GM23338 (cell line): ENCODE measurements at regions not wholly inside any gene's neighbourhood (a gene's known extent, or its start where the extent isn't known, plus 50 kb on each side); places are given as distances from the start of the nearest gene placed in this dataset.
A peak's percentile ranks its signal among the peaks of the same experiment; 100 is the strongest.

Source experiments
- CREB1 ChIP-seq: fragments of 250-450 bp; sonication (Bioruptor Pico); IDR thresholded peaks from 2 replicates; pipeline ENCODE4 v1.5.0; 2020; ENCODE audit warnings: low read depth, mild to moderate bottlenecking, moderate library complexity
- CTCF ChIP-seq, 2 experiments: fragments of 200-600 bp in 1 of 2; sonication (generic) in 1 of 2; conservative IDR thresholded peaks; 2 replicates each; pipeline versions ENCODE4 v1.5.1 to v1.6.1; 2016 to 2017; ENCODE audit warnings: antibody characterized with exemption in 2 of 2, low read depth in 2 of 2, mild to moderate bottlenecking in 2 of 2, moderate library complexity in 1 of 2
- EZH2phosphoT487 ChIP-seq: fragments of 200-600 bp; sonication (generic); IDR thresholded peaks from one replicate; pipeline ENCODE4 v1.8.1; 2018; ENCODE audit warnings: antibody characterized with exemption; ENCODE audit not compliant: unreplicated experiment
- POLR2AphosphoS5 ChIP-seq: IDR thresholded peaks from 2 replicates; pipeline ENCODE4 v1.6.1; 2016; ENCODE audit warnings: antibody characterized with exemption, low read depth
- ZNF462 ChIP-seq: fragments of 250-450 bp; sonication (Bioruptor Pico); IDR thresholded peaks from 2 replicates; pipeline ENCODE4 v1.5.0; 2020; ENCODE audit warnings: mild to moderate bottlenecking, moderate library complexity
- TF ChIP-seq, protein P1 (sequence below): IDR thresholded peaks from one replicate; pipeline ENCODE4 v1.6.1; 2018; ENCODE audit warnings: antibody characterized with exemption; ENCODE audit not compliant: unreplicated experiment
- TF ChIP-seq, protein P2 (sequence below): IDR thresholded peaks from 2 replicates; pipeline ENCODE4 v1.6.1; 2016; ENCODE audit warnings: antibody characterized with exemption

DNA sequence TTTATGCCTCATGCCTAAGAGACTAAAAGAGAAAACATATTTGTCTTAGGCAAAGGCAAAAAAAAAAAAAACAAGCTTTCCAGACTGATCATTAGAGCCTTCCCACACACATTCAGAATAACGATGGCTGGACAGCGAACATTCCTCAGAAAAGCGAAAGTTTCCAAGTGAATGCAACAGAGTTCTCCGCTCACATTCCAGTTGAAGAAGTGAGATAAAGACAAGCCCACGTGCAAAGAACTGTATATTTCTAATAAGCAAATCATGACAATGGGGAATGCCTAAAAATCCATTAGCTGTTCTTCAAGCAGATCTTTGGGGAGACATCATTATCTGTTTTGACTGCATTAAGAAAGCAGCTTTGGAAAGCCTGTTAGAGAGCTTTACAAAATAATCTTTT, 347.9 kb downstream of the METTL4 start:
- no peak for TF ChIP-seq CTCF (conservative IDR thresholded peaks at IDR 0.05; ENCODE audit: low read depth in 2 of 2)
- TF ChIP-seq EZH2phosphoT487 = no peak
- TF ChIP-seq CREB1 (CRISPR knock-in tag) = no peak
- TF ChIP-seq, protein P1, sequence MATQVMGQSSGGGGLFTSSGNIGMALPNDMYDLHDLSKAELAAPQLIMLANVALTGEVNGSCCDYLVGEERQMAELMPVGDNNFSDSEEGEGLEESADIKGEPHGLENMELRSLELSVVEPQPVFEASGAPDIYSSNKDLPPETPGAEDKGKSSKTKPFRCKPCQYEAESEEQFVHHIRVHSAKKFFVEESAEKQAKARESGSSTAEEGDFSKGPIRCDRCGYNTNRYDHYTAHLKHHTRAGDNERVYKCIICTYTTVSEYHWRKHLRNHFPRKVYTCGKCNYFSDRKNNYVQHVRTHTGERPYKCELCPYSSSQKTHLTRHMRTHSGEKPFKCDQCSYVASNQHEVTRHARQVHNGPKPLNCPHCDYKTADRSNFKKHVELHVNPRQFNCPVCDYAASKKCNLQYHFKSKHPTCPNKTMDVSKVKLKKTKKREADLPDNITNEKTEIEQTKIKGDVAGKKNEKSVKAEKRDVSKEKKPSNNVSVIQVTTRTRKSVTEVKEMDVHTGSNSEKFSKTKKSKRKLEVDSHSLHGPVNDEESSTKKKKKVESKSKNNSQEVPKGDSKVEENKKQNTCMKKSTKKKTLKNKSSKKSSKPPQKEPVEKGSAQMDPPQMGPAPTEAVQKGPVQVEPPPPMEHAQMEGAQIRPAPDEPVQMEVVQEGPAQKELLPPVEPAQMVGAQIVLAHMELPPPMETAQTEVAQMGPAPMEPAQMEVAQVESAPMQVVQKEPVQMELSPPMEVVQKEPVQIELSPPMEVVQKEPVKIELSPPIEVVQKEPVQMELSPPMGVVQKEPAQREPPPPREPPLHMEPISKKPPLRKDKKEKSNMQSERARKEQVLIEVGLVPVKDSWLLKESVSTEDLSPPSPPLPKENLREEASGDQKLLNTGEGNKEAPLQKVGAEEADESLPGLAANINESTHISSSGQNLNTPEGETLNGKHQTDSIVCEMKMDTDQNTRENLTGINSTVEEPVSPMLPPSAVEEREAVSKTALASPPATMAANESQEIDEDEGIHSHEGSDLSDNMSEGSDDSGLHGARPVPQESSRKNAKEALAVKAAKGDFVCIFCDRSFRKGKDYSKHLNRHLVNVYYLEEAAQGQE = peak; percentile 13
- TF ChIP-seq, protein P2, sequence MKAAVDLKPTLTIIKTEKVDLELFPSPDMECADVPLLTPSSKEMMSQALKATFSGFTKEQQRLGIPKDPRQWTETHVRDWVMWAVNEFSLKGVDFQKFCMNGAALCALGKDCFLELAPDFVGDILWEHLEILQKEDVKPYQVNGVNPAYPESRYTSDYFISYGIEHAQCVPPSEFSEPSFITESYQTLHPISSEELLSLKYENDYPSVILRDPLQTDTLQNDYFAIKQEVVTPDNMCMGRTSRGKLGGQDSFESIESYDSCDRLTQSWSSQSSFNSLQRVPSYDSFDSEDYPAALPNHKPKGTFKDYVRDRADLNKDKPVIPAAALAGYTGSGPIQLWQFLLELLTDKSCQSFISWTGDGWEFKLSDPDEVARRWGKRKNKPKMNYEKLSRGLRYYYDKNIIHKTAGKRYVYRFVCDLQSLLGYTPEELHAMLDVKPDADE = no peak
- no peak for TF ChIP-seq POLR2AphosphoS5
- no peak for TF ChIP-seq ZNF462 (CRISPR knock-in tag)
